22Rv1 (cell line): ENCODE measurements at regions not wholly inside any gene's neighbourhood (a gene's known extent, or its start where the extent isn't known, plus 50 kb on each side); places are given as distances from the start of the nearest gene placed in this dataset.

Experiments used
- ZFX ChIP-seq: fragments of 450-650 bp; IDR thresholded peaks from 2 replicates; pipeline ENCODE4 v1.6.1; 2017; ENCODE audit warnings: antibody characterized with exemption, borderline replicate concordance
- TF ChIP-seq, protein P1 (sequence below): fragments of 450-650 bp; IDR thresholded peaks from 2 replicates; pipeline ENCODE4 v1.5.1; 2017; ENCODE audit warnings: mild to moderate bottlenecking

DNA sequence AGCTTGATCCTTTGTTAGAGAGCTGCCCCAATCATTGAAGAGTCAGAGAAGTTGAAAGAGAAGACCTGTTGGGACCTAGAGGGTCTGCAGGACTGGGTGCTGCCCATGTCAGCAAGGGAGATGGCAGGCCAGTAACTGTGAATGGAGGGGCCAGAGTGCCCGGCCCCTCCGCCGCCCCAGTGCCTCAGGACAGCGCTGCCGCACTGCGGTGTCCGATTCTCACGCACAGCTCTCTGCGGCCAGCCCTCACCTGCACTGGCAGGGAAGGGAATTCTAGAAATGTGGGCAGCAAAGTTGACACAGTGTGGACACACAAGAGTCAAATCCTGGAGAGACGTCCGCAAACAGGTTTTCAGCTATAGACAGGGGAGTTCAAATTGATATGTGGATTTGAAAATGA is 373.5 kb downstream of the TCERG1L start:
- TF ChIP-seq, protein P1, sequence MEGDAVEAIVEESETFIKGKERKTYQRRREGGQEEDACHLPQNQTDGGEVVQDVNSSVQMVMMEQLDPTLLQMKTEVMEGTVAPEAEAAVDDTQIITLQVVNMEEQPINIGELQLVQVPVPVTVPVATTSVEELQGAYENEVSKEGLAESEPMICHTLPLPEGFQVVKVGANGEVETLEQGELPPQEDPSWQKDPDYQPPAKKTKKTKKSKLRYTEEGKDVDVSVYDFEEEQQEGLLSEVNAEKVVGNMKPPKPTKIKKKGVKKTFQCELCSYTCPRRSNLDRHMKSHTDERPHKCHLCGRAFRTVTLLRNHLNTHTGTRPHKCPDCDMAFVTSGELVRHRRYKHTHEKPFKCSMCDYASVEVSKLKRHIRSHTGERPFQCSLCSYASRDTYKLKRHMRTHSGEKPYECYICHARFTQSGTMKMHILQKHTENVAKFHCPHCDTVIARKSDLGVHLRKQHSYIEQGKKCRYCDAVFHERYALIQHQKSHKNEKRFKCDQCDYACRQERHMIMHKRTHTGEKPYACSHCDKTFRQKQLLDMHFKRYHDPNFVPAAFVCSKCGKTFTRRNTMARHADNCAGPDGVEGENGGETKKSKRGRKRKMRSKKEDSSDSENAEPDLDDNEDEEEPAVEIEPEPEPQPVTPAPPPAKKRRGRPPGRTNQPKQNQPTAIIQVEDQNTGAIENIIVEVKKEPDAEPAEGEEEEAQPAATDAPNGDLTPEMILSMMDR = no peak
- TF ChIP-seq ZFX = no peak
